H9 (cell line): ENCODE measurements at regions not wholly inside any gene's neighbourhood (a gene's known extent, or its start where the extent isn't known, plus 50 kb on each side); places are given as distances from the start of the nearest gene placed in this dataset.

Experiments
- DNase-seq: peaks from one replicate; pipeline ENCODE4 v3.0.0-alpha.2; 2017
- H2AFZ ChIP-seq: one replicate; pipeline ENCODE4 v1.6.1; 2013; ENCODE audit warnings: mild to moderate bottlenecking, low read length, control low read depth, moderate library complexity
- H2AK5ac ChIP-seq: 2 replicates; pipeline ENCODE4 v1.6.1; 2013; ENCODE audit warnings: low read length, control low read depth, mixed read lengths; ENCODE audit not compliant: insufficient read length
- H2BK120ac ChIP-seq: one replicate; pipeline ENCODE4 v1.6.1; 2013; ENCODE audit warnings: low read depth, mild to moderate bottlenecking, low read length, control low read depth, inconsistent platforms; ENCODE audit not compliant: poor library complexity, severe bottlenecking
- H2BK12ac ChIP-seq: 2 replicates; pipeline ENCODE4 v1.6.1; 2013; ENCODE audit warnings: low read length, control low read depth, mixed read lengths, low read depth; ENCODE audit not compliant: insufficient read length
- H2BK15ac ChIP-seq: 2 replicates; pipeline ENCODE4 v1.6.1; 2013; ENCODE audit warnings: low read depth, low read length, control low read depth
- H2BK20ac ChIP-seq: one replicate; pipeline ENCODE4 v1.6.1; 2013; ENCODE audit warnings: low read depth, mild to moderate bottlenecking, low read length, control low read depth, inconsistent platforms; ENCODE audit not compliant: poor library complexity, severe bottlenecking
- H2BK5ac ChIP-seq: 2 replicates; pipeline ENCODE4 v1.6.1; 2013; ENCODE audit warnings: low read length, control low read depth, mixed read lengths; ENCODE audit not compliant: insufficient read length
- H3K14ac ChIP-seq: 2 replicates; pipeline ENCODE4 v1.6.1; 2013; ENCODE audit warnings: low read length, control low read depth; ENCODE audit not compliant: insufficient read depth
- H3K18ac ChIP-seq: 2 replicates; pipeline ENCODE4 v1.6.1; 2013; ENCODE audit warnings: low read depth, mild to moderate bottlenecking, mixed read lengths, low read length, control low read depth; ENCODE audit not compliant: insufficient read length
- H3K23ac ChIP-seq: 2 replicates; pipeline ENCODE4 v1.6.1; 2013; ENCODE audit warnings: low read length, control low read depth, mixed read lengths, low read depth; ENCODE audit not compliant: insufficient read length
- H3K23me2 ChIP-seq: 2 replicates; pipeline ENCODE4 v1.6.1; 2013; ENCODE audit warnings: low read depth, mild to moderate bottlenecking, mixed read lengths, low read length, control low read depth; ENCODE audit not compliant: insufficient read length, poor library complexity, severe bottlenecking
- H3K27ac ChIP-seq: 2 replicates; pipeline ENCODE4 v1.5.1; 2013; ENCODE audit warnings: low read length, control low read depth, mixed read lengths, low read depth; ENCODE audit not compliant: insufficient read length
- H3K27me3 ChIP-seq: 2 replicates; pipeline ENCODE4 v1.6.1; 2013; ENCODE audit warnings: low read length, control low read depth, inconsistent platforms; ENCODE audit not compliant: insufficient read depth
- H3K4ac ChIP-seq: 2 replicates; pipeline ENCODE4 v1.6.1; 2013; ENCODE audit warnings: low read depth, mild to moderate bottlenecking, control low read depth, inconsistent platforms, low read length, moderate library complexity
- H3K4me1 ChIP-seq: 2 replicates; pipeline ENCODE4 v1.6.1; 2013; ENCODE audit warnings: low read length, control low read depth, inconsistent platforms; ENCODE audit not compliant: insufficient read depth
- H3K4me2 ChIP-seq: 2 replicates; pipeline ENCODE4 v1.6.1; 2013; ENCODE audit warnings: low read length, control low read depth, mixed read lengths; ENCODE audit not compliant: insufficient read length, insufficient read depth
- H3K56ac ChIP-seq: 2 replicates; pipeline ENCODE4 v1.6.1; 2013; ENCODE audit warnings: low read depth, mild to moderate bottlenecking, mixed read lengths, low read length, control low read depth; ENCODE audit not compliant: insufficient read length
- H3K79me1 ChIP-seq: 2 replicates; pipeline ENCODE4 v1.6.1; 2013; ENCODE audit warnings: low read depth, mild to moderate bottlenecking, moderate library complexity, low read length, control low read depth, inconsistent platforms; ENCODE audit not compliant: insufficient read depth, poor library complexity, severe bottlenecking
- H3K79me2 ChIP-seq: 2 replicates; pipeline ENCODE4 v1.6.1; 2013; ENCODE audit warnings: low read length, control low read depth, inconsistent platforms; ENCODE audit not compliant: insufficient read depth
- H3K9ac ChIP-seq: 2 replicates; pipeline ENCODE4 v1.6.1; 2013; ENCODE audit warnings: low read length, control low read depth, mixed read lengths; ENCODE audit not compliant: insufficient read length; ENCODE audit errors: extremely low read depth
- H3K9me3 ChIP-seq: one replicate; pipeline ENCODE4 v1.6.1; 2013; ENCODE audit warnings: low read depth, low read length, inconsistent platforms; ENCODE audit not compliant: control insufficient read depth
- H3T11ph ChIP-seq: one replicate; pipeline ENCODE4 v1.6.1; 2013; ENCODE audit warnings: mild to moderate bottlenecking, low read length, control low read depth, inconsistent platforms
- H4K20me1 ChIP-seq: one replicate; pipeline ENCODE4 v1.6.1; 2013; ENCODE audit not compliant: control insufficient read depth, insufficient read length, insufficient read depth
- H4K5ac ChIP-seq: 2 replicates; pipeline ENCODE4 v1.6.1; 2013; ENCODE audit warnings: low read depth, mild to moderate bottlenecking, mixed read lengths, low read length, control low read depth; ENCODE audit not compliant: insufficient read length
- H4K8ac ChIP-seq: replicated peaks from 2 replicates; pipeline ENCODE4 v1.6.1; 2013; ENCODE audit warnings: low read length, control low read depth, mixed read lengths, low read depth; ENCODE audit not compliant: insufficient read length
- H4K91ac ChIP-seq: 2 replicates; pipeline ENCODE4 v1.6.1; 2013; ENCODE audit warnings: low read depth, mild to moderate bottlenecking, moderate library complexity, mixed read lengths, low read length, control low read depth; ENCODE audit not compliant: insufficient read length
- H3K27ac Mint-ChIP-seq, 3 experiments: 2 replicates in 2 of 3; 3 replicates in 1 of 3; pipeline ENCODE4 v1.8.0; 2020 to 2021; ENCODE audit warnings: mixed read lengths in 3 of 3, mild to moderate bottlenecking in 1 of 3, moderate library complexity in 1 of 3
- H3K27me3 Mint-ChIP-seq: 2 replicates; pipeline ENCODE4 v1.8.0; 2021; ENCODE audit warnings: low read depth, mild to moderate bottlenecking, moderate library complexity, mixed read lengths
- H3K36me3 Mint-ChIP-seq, 3 experiments: 2 replicates in 2 of 3; 3 replicates in 1 of 3; pipeline ENCODE4 v1.8.0; 2020 to 2021; ENCODE audit warnings: low read depth in 3 of 3, mixed read lengths in 3 of 3; ENCODE audit not compliant: insufficient read depth in 1 of 3
- H3K4me1 Mint-ChIP-seq, 2 experiments: 2 replicates each; pipeline ENCODE4 v1.8.0; 2020; ENCODE audit warnings: mixed read lengths in 2 of 2
- H3K4me3 Mint-ChIP-seq, 2 experiments: 2 replicates in 1 of 2; 3 replicates in 1 of 2; pipeline ENCODE4 v1.8.0; 2020 to 2021; ENCODE audit warnings: mild to moderate bottlenecking in 2 of 2, mixed read lengths in 2 of 2, moderate library complexity in 1 of 2
- H3K9me3 Mint-ChIP-seq, 2 experiments: 2 replicates in 1 of 2; 3 replicates in 1 of 2; pipeline ENCODE4 v1.8.0; 2020; ENCODE audit warnings: mild to moderate bottlenecking in 2 of 2, mixed read lengths in 2 of 2, moderate library complexity in 1 of 2
- WGBS: extraction: QIAGEN DNeasy Blood & Tissue Kit; methylation state at CpG from one replicate; pipeline ENCODE4 v1.1.7; 2013; ENCODE audit warnings: missing lambda C conversion rate, low lambda C conversion rate, mixed read lengths; ENCODE audit not compliant: insufficient read length; ENCODE audit errors: extremely low coverage; 5-methylcytosine and 5-hydroxymethylcytosine counted together
- TF ChIP-seq, protein P1 (sequence below): fragments of 200-600 bp; sonication (generic); conservative IDR thresholded peaks from 3 replicates; pipeline ENCODE4 v1.8.0; 2021; ENCODE audit warnings: antibody characterized with exemption, mild to moderate bottlenecking

DNA sequence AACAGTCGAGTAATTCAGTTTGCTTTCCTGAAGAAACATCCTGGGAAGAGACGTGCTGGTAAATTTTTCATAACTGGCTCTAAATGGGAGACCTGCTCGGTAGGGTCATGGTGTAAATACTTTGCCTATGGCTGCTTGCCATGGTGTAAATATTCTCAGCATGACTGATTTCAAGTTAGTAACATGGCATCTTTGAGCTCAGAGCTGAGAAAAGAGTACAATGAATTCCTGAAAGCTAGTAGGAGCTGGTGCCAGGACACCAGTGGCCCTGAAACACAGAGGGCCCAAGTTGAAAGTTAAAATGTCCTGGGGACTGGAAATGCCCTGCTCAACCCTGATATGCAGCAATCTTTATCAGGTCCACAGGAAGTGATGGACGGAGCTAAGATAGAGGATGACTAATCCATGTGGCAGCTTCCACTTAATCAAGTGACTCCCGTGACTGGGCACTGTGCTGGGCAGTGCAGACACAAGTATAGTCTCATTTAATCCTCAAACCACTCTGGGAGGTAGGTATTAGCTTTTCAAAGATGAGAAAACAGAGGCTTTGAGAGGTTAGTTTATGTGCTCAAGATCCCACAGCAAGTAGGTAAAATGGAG, 130.1 kb upstream of the ADAMTS18 start:
- Mint-ChIP-seq H3K9me3 (no peaks in the 10 kb centered on the region), H3K27me3 (no peaks in the 10 kb centered on the region; the same call in 1 of the 2 replicates), H3K27ac (no peak overlapping the region), H3K36me3 (no peaks in the 10 kb centered on the region), H3K4me3 (no peak overlapping the region), H3K4me1 (no peaks in the 10 kb centered on the region)
- Histone ChIP-seq H3K79me2 (no peaks in the 10 kb centered on the region), H4K91ac (no peak overlapping the region), H3K27ac (no peak overlapping the region), H3K4ac (no peak overlapping the region), H3K56ac (no peak overlapping the region), H3K27me3 (no peaks in the 10 kb centered on the region; the same call in 1 of the 2 replicates), H3K9ac (no peak overlapping the region), H3K23me2 (no peaks in the 10 kb centered on the region), H4K8ac (no peak overlapping the region), H3K9me3 (no peaks in the 10 kb centered on the region), H3K14ac (no peak overlapping the region), H3K4me2 (no peak overlapping the region), H2AK5ac (no peak overlapping the region), H2BK20ac (no peak overlapping the region), H3K18ac (no peak overlapping the region), H3K4me1 (no peaks in the 10 kb centered on the region), H4K20me1 (no peaks in the 10 kb centered on the region), H2BK120ac (no peak overlapping the region), H2BK5ac (no peak overlapping the region), H3K23ac (no peak overlapping the region), H2AFZ (no peak overlapping the region), H4K5ac (no peak overlapping the region), H2BK15ac (no peak overlapping the region), H3T11ph (no peak overlapping the region), H2BK12ac (no peak overlapping the region), H3K79me1 (no peaks in the 10 kb centered on the region)
- no peak for DNase-seq
- WGBS: no CpG with 5 or more reads among the region's 5 CpGs
- TF ChIP-seq, protein P1, sequence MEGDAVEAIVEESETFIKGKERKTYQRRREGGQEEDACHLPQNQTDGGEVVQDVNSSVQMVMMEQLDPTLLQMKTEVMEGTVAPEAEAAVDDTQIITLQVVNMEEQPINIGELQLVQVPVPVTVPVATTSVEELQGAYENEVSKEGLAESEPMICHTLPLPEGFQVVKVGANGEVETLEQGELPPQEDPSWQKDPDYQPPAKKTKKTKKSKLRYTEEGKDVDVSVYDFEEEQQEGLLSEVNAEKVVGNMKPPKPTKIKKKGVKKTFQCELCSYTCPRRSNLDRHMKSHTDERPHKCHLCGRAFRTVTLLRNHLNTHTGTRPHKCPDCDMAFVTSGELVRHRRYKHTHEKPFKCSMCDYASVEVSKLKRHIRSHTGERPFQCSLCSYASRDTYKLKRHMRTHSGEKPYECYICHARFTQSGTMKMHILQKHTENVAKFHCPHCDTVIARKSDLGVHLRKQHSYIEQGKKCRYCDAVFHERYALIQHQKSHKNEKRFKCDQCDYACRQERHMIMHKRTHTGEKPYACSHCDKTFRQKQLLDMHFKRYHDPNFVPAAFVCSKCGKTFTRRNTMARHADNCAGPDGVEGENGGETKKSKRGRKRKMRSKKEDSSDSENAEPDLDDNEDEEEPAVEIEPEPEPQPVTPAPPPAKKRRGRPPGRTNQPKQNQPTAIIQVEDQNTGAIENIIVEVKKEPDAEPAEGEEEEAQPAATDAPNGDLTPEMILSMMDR: no peak
